NB4 (cell line): ENCODE measurements at regions not wholly inside any gene's neighbourhood (a gene's known extent, or its start where the extent isn't known, plus 50 kb on each side); places are given as distances from the start of the nearest gene placed in this dataset.

Experiments
- CTCF ChIP-seq: IDR thresholded peaks from one replicate; pipeline ENCODE4 v1.5.1; 2012; ENCODE audit warnings: low read depth, low read length
- MAX ChIP-seq: IDR thresholded peaks from 2 replicates; pipeline ENCODE4 v1.6.1; 2011; ENCODE audit warnings: low read depth, low read length

- TF ChIP-seq MAX (no peak), CTCF (no peak)
Observed at GRCh38 chr5:4980201-4980600, 159.9 kb upstream of the ADAMTS16 start.
